ENCODE measurements at regions not wholly inside any gene's neighbourhood (a gene's known extent, or its start where the extent isn't known, plus 50 kb on each side); places are given as distances from the start of the nearest gene placed in this dataset.
"Not testable (repeated sequence)": the region's sequence is repeated elsewhere in the genome, so short reads cannot be mapped to it uniquely, and the experiment has no call there.

DNA sequence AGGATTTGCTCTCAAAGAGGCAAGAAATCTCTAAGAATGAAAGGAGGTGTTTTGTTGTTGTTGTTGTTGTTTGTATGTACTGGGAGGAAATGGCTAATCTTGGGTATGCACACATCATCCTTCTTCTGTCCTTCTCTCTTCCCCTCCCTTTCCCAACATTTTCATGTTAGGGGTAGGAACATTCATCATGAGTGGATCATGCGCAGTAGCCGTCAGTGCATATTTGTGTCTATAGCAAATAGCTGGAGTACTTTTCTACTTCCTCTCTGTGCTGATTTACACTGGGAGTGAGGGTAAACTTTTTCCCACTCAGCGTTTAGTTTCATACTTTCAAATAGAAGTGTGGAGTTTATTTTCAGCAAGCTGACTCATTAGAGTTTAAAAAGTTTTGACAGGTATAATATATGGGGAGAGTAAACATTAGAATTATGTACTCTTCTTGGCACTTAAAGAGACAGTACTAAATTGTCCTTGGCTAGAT is 80.5 kb upstream of the PRKG1 start:
- no peak for DNase-seq (ENCODE audit: extremely low read depth, low read depth, low spot score)

DNA sequence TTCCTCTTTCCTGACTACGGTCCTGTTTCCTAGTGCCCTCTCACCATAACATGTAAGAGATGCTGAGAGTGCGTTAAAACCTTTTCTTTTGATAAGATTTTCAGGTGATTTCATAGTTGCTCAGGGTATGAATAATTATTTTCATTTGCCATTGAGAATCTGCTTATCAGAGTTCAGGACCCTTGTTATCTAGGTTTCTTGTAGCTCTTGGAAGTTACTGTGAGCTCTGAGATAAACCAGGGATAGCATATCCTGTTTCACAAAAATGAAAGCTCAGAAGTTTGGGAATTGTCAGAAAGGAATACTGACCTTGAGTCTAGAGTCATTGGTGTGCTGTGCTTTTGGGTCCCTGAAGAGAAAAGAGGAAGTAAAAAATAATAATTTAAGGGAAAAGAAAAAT is 76.8 kb upstream of the PRKG1 start:
- no peak for DNase-seq (ENCODE audit: extremely low read depth, low read depth, low spot score)

DNA sequence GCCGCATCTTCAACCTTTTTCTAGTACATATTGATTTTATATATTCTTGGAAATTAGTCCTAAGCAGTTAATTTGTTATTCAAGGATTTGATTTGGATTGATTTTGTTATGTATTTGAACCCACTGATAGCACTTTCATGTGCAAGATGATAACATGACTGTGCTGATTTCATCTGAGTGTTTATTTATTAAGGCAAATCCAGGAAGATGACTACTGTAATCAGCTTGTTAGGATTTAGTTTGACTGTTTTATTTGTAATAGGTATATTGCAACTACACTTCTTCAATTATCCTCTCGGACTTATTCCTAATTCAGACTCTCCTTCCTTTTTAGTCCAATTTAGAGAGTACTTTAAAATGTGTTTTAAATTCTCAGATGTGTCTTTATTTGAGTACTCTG is 75.1 kb upstream of the PRKG1 start:
- DNase-seq (ENCODE audit: extremely low read depth, low read depth, low spot score), result no peak

DNA sequence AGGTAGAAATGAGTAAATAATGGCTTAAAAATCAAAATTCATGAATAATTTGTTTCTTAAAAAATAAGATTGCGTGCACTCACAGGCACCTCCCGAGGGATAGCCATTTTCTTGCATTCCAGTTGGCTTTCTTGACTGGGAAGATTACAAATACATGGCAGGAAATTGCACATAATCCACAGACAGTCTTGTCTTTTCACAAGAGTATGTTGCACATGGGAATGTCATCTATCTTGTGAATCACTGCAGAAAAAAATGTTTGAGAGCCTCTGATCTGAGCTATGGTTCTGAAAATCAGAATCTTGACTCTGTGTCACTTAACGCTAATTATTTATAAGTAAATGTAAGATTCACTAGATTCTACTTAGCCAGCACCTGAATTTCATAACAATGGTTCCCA is 74.1 kb upstream of the PRKG1 start:
- no peak for DNase-seq (ENCODE audit: extremely low read depth, low read depth, low spot score)

DNA sequence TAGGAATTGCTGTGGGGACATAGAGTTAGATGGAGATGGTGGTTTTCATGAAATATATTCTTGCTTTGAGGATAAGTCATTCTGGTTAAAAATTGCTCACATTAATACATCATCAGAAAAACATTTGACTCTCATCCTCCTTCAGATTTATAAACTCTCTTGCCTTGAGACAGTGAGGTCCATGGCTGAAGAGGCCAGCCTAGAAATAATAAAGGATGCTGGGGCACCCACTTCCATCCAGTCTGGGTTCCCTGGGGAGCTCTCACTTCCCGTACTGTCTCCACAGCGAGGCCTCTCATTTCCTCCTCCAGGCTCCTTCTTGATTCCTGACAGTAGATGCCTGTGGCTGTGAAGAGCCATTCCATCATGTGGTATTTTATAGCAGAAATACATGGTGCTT is 73.3 kb upstream of the PRKG1 start:
- DNase-seq (ENCODE audit: extremely low read depth, low read depth, low spot score), result no peak

DNA sequence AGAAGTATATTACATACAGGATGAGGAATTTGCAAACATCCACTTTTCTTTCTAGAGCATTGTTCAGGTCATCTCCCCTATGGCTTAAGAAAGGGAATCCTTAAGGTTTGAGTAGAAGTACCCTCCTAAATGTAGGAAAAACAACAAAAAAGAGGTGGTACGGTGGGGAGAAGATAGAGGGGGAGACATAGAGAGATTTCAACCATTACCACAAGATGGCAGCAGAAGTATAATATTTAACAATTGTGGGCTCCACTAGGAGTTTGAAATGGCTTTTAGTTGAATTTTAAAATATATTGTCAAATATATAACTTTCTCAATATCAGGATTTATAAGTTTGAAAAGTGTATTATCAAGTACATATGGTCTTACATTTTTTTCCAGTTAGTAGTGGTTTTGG is 72.7 kb upstream of the PRKG1 start:
- DNase-seq (ENCODE audit: extremely low read depth, low read depth, low spot score), result no peak

DNA sequence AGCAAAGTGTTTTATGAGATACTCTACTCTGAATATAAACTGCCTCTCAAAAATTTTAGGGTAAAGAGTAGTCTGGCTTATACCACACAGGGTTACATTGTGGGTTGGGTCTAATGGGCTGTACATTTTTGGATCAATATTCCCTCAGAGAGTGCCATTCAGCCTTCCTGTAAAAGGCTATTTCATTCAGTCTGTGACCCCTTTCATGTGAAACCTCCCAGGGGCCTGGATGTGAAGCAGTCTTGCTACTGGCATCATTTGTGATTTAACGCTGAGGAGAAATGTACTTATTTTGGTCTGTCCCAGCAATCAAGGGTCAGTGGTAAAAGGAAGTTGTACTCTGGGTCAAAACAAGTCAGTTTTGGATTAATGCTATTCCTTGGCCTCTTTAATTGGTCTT is 71.8 kb upstream of the PRKG1 start:
- DNase-seq (ENCODE audit: extremely low read depth, low read depth, low spot score), result no peak

DNA sequence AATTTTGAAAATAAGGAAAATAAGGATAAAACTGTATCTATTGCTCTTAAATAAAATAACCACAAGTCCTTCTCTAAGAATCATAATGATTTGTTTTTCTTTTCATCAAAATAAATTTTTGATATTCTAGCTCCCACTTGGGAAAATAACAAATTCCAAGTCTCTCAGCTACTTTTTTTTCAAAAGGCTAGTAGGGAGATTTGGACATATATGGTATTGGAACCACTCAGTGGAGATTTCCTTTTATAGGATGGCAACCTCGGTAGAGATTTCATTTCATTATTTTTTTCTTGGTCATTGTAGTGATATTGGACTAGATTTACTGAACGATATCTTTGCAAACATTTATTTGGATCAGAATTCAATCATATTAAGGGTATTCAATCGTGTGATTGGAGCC is 69.5 kb upstream of the PRKG1 start:
- DNase-seq (ENCODE audit: extremely low read depth, low read depth, low spot score), result no peak

DNA sequence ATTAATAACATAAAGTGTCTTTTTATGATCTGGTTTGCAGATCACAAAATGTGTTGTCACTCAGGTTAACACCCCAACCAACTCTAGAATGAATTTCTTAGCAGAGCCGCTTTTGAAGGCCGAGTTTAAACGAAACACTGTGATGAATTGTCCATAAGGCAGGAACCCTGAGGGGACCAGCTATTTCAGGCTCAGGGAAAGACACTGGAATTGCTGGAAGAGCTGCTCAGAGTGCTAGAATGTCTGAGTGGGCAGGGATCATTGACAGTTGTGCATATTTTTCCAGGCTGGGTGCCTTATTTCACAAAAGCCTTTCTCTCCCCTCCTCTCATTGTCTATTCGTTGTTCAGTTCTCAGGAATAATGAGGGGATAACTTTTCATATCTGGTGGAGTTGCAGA is 68.7 kb upstream of the PRKG1 start:
- no peak for DNase-seq (ENCODE audit: extremely low read depth, low read depth, low spot score)

DNA sequence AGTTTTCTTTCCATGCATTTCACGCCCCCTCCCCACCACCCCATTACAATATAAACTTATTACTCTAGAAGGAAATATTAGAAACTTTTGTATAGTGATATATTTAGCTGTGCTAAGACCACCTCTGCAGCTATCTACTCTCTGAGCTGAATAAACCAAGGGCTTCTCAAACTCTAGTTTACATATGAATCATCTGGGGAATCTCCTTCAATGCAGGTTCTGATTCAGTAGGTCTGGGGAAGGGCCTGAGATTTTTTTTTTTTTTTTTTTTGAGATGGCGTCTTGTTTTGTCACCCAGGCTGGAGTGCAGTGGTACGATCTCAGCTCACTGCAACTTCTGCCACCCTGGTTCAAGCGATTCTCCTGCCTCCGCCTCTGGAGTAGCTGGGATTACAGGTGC is 67.6 kb upstream of the PRKG1 start:
- DNase-seq (ENCODE audit: extremely low read depth, low read depth, low spot score), result no peak

DNA sequence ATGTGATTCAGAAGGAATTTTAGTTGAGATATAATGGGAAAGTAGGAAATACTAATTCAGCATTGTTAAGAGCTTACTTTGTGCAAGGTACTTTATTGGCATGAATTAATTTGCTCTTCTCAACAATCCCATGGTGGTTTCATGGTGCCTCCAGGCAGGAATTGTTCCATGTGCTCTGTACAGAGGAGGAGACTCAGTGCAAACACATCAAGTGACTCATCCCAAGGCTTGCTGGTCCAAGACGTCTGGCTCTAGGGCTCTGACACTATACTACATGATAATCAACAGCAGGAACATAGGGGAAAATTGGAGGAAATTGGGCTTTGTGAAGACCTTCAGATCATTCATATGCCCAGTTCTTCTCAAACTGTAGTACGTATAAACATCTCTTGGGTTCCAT is 66.5 kb upstream of the PRKG1 start:
- DNase-seq (ENCODE audit: extremely low read depth, low read depth, low spot score), result no peak

DNA sequence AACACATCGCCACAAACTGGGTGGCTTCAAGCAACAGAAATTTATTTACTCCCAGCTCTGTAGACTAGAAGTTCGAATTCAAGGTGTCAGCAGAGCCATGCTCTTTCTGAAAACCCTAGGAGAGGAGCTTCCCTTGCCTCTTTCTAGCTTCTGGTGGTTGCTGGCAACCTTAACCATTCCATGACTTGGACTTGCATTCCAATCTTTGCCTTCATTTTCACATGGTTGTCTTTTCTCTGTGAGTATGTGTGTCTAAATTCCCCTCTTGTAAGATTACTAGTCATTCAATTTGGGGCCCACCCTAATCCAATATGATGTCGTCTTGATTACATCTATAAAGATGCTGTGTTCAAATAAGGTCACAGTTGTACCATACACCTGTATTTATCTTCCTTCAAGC is 65.9 kb upstream of the PRKG1 start:
- no peak for DNase-seq (ENCODE audit: extremely low read depth, low read depth, low spot score)

DNA sequence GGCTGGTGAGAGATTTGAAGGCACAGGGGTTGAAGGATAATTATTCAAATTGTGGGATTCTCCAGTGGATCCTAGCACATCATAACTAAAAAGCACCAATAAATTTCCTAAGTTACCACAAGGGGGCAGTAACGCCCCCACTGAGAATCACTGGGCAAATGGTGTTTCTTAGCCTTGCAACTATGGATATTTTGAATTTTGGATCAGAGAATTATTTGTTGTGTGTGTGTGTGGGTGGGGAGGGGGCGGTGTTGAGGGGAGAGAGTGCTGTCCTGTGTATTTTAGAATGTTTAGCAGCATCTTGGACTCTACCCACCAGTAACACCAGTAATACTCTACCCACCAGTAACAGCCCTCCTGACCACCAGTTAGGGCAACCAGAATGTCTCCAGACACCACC is 63.3 kb upstream of the PRKG1 start:
- no peak for DNase-seq (ENCODE audit: extremely low read depth, low read depth, low spot score)

DNA sequence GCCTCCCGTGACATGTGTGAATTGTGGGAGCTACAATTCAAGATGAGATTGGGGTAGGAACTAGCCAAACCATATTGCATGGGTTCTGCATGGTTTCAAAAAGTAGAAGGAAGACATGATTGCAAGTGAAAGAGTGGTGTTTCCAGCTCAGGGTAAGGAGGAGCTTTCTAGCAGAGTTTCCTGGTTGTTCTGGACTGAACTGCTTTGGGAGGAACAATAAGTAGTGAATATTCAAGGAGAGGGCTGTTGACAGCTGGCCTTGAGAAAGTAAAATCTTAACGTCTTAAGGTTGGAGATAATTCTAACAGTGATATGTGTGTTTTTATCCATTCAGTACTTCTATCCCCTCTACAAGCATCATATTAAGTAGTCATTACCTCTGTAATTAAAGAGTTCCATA is 62.2 kb upstream of the PRKG1 start:
- DNase-seq (ENCODE audit: extremely low read depth, low read depth, low spot score), result no peak

DNA sequence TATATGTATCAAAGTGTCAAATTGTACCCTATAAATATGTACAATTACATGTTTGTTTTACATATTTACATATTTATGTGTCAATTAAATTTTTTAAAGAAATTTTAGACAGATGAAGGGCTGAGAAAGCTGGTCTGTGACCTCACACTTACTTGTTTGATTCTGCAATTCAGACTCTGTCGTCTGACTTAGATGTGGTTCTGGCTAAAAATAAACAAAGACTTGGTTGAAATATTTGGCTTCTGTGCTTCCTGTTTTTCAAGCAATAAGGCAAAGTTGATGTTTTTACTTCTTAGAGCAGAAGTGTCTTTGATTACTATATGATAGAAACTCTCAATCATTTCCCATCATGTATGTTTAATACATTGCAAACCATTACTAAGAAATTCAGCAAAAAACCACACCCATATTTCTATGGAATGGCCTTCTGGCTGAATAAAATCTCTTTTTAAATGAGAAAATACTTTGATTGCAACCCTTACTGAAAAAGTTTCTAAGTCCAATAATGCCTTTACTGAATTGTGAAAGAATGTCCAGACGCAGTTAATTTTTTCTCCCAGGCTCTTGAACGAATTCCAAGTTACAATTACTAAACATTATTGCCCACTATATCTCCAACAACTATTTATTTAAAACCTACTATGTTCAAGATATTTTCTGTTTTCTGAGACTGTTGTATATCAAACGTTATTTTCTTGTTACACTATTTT is 59.5 kb upstream of the PRKG1 start:
- no peak for DNase-seq (ENCODE audit: extremely low read depth, low read depth, low spot score)

DNA sequence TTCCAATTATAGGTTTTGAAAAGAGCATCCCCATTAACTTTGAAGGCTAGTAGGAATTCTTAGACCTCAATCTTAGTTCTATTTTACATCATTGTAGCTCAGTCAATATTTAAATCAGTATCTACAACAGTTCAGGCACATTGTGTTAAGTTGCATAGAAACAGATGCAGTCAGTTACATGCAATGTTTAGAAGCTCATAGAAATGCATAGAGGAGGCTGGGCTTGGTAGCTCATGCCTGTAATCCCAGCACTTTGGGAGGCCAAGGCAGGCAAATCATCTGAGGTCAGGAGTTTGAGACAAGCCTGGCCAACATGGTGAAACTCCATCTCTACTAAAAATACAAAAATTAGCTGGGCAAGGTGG is 58.9 kb upstream of the PRKG1 start:
- not testable (repeated sequence) for DNase-seq (ENCODE audit: extremely low read depth, low read depth, low spot score)

DNA sequence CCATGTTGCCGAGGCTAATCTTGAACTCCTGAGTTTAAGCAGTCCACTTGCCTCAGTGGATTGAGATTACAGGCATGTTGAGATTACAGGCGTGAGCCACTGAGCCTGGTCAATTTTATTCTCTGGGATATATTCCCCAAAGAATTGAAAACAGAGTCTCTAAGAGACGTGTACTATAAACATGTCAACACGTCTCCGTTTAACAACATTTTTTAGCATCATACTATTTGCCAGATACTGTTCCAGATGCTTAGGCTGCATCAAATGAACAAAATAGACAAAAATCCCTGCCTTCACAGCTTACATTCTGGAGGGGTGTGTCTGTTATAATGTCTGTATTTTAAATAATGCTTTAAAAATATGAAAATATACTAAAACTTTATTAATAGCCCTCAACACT is 54.1 kb upstream of the PRKG1 start:
- no peak for DNase-seq (ENCODE audit: extremely low read depth, low read depth, low spot score)

DNA sequence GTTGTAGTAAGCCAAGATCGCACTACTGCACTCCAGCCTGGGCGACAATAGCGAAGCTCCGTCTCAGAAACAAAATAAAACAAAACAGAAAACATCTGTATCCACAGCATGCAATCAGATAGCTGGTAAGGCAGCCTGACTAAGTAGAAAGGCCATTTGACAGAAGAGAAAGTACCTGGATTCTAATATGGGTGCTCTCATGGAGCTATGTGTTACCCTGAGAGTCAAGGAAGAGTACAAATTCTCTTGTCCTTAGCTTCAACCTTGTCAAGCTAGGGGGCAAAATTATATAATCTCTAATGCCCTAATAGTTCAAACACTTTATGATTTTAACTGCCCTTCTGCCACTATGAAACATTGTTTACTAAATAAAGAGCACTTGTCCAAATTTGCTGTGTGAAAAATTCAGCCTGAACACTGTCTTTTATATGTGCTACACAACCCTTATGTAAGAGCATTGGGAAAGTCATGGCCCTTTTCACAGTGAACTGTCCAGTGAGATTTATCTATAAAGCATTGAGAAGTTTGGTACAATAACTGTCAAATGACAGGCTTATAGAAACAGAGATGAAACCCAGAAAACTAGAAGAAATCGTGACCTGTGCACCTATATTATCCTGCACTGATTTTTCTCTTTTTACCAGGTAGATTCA is 51.2 kb upstream of the PRKG1 start:
- no peak for DNase-seq (ENCODE audit: extremely low read depth, low read depth, low spot score)

DNA sequence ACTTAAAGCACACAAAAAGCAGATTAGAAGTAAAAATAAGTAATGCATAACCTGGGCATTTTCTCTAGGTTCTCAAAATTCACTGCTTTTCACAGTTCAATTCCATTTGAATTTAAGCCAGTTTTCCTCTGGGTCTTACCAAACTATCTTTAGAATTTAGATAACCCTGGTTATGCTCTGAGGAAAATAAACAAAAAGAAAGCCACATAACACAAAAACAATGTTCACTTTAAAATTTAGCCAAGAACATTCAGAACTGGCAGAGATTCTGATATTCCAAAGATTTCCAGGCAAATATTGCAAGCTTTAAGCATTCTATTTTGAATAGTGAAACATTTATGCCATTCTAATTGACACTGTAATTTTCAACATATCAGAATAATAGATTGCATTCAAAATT is 50.7 kb upstream of the PRKG1 start:
- no peak for DNase-seq (ENCODE audit: extremely low read depth, low read depth, low spot score)
